SK-N-SH treated with all-trans-retinoic acid at 6 μM for 48 hours (cell line): ENCODE measurements at regions not wholly inside any gene's neighbourhood (a gene's known extent, or its start where the extent isn't known, plus 50 kb on each side); places are given as distances from the start of the nearest gene placed in this dataset.

Source experiments
- ARNTL ChIP-seq: fragments of 450-650 bp; formaldehyde crosslinking; IDR thresholded peaks from 2 replicates; pipeline ENCODE4 v1.5.0; 2020; ENCODE audit warnings: low read depth, mild to moderate bottlenecking, moderate library complexity, borderline replicate concordance
- CSRNP3 ChIP-seq: fragments of 250-450 bp; sonication (Bioruptor Pico); IDR thresholded peaks from 2 replicates; pipeline ENCODE4 v1.5.1; 2021; ENCODE audit warnings: mild to moderate bottlenecking, moderate library complexity
- ESRRG ChIP-seq: fragments of 250-450 bp; sonication (Bioruptor Pico); IDR thresholded peaks from 2 replicates; pipeline ENCODE4 v1.6.1; 2021; ENCODE audit warnings: mild to moderate bottlenecking
- GLIS3 ChIP-seq: fragments of 250-450 bp; sonication (Bioruptor Pico); IDR thresholded peaks from 2 replicates; pipeline ENCODE4 v1.5.0; 2020; ENCODE audit warnings: mild to moderate bottlenecking, moderate library complexity
- OSR1 ChIP-seq: fragments of 250-450 bp; sonication (Bioruptor Pico); IDR thresholded peaks from 2 replicates; pipeline ENCODE4 v1.8.0; 2022; ENCODE audit warnings: moderate library complexity, mild to moderate bottlenecking, inconsistent platforms
- PATZ1 ChIP-seq: fragments of 250-450 bp; sonication (Bioruptor Pico); IDR thresholded peaks from 2 replicates; pipeline ENCODE4 v1.8.0; 2020; ENCODE audit warnings: mild to moderate bottlenecking, moderate library complexity, borderline replicate concordance
- POU6F1 ChIP-seq: fragments of 250-450 bp; sonication (Bioruptor Pico); IDR thresholded peaks from 2 replicates; pipeline ENCODE4 v1.8.0; 2021; ENCODE audit warnings: low read depth, mild to moderate bottlenecking, moderate library complexity, borderline replicate concordance
- ZFP3 ChIP-seq: fragments of 250-450 bp; sonication (Bioruptor Pico); IDR thresholded peaks from 2 replicates; pipeline ENCODE4 v1.5.0; 2020; ENCODE audit warnings: mild to moderate bottlenecking, moderate library complexity
- ZFP30 ChIP-seq: fragments of 450-650 bp; formaldehyde crosslinking; IDR thresholded peaks from 2 replicates; pipeline ENCODE4 v1.5.0; 2022; ENCODE audit warnings: mild to moderate bottlenecking, moderate library complexity
- ZNF565 ChIP-seq: fragments of 450-650 bp; formaldehyde crosslinking; conservative IDR thresholded peaks from 2 replicates; pipeline ENCODE4 v1.5.0; 2020; ENCODE audit warnings: low read depth, mild to moderate bottlenecking, moderate library complexity

GRCh38 chr4:160233141-160233540 lies 1130.3 kb downstream of the RAPGEF2 start:
- TF ChIP-seq ZFP3 (CRISPR knock-in tag) (no peak), ZNF565 (CRISPR knock-in tag) (no peak), CSRNP3 (CRISPR knock-in tag) (no peak), ARNTL (no peak), ZFP30 (CRISPR knock-in tag) (no peak), PATZ1 (CRISPR knock-in tag) (no peak), POU6F1 (CRISPR knock-in tag) (no peak), ESRRG (no peak), GLIS3 (CRISPR knock-in tag) (no peak), OSR1 (CRISPR knock-in tag) (no peak)
